HTR-8/SVneo (cell line): ENCODE measurements at regions not wholly inside any gene's neighbourhood (a gene's known extent, or its start where the extent isn't known, plus 50 kb on each side); places are given as distances from the start of the nearest gene placed in this dataset.
"Not testable (repeated sequence)": the region's sequence is repeated elsewhere in the genome, so short reads cannot be mapped to it uniquely, and the experiment has no call there.

ENCODE experiments used
- DNase-seq: peaks from one replicate; pipeline ENCODE4 v3.0.0; 2011; ENCODE audit warnings: low spot score, mixed read lengths; ENCODE audit not compliant: insufficient read length
- FAIRE-seq: peaks from 2 replicates; lab custom pipeline; 2011; peaks lifted over from hg19 to GRCh38; lab: Jason Lieb, UNC

GRCh38 chr3:166423824-166424513 is 586.7 kb upstream of the BCHE start:
- not testable (repeated sequence) for FAIRE-seq

GRCh38 chr3:166422556-166422955 is 585.3 kb upstream of the BCHE start:
- DNase-seq (no peak), FAIRE-seq (no peak)

More at GRCh38 chr3:166423824-166424513, 586.7 kb upstream of the BCHE start:
- DNase-seq = not testable (repeated sequence)

GRCh38 chr3:166420071-166420470 is 582.8 kb upstream of the BCHE start:
- FAIRE-seq = no peak
- no peak for DNase-seq

- DNase-seq (no peak), FAIRE-seq (no peak)
Observed at GRCh38 chr3:166405896-166406295, 568.7 kb upstream of the BCHE start.

GRCh38 chr3:166405465-166405864 is 568.2 kb upstream of the BCHE start:
- DNase-seq = no peak
- FAIRE-seq = no peak

- no peak for FAIRE-seq
- no peak for DNase-seq
Observed at GRCh38 chr3:166390303-166390702, 553.1 kb upstream of the BCHE start.

- DNase-seq = no peak
- no peak for FAIRE-seq
Observed at GRCh38 chr3:166388321-166388720, 551.1 kb upstream of the BCHE start.

GRCh38 chr3:166372571-166373106 is 535.4 kb upstream of the BCHE start:
- DNase-seq (no peak), FAIRE-seq (no peak)

- DNase-seq = no peak
Observed at GRCh38 chr3:166367947-166368533, 530.8 kb upstream of the BCHE start.

GRCh38 chr3:166362698-166363097 is 525.5 kb upstream of the BCHE start:
- FAIRE-seq (no peak), DNase-seq (no peak)

More at GRCh38 chr3:166367947-166368533, 530.8 kb upstream of the BCHE start:
- no peak for FAIRE-seq

GRCh38 chr3:166360720-166361119 is 523.5 kb upstream of the BCHE start:
- DNase-seq (no peak), FAIRE-seq (no peak)

GRCh38 chr3:166351461-166351860 is 514.2 kb upstream of the BCHE start:
- FAIRE-seq (no peak), DNase-seq (no peak)

GRCh38 chr3:166340604-166341266 is 503.5 kb upstream of the BCHE start:
- no peak for DNase-seq
- no peak for FAIRE-seq

- FAIRE-seq (no peak), DNase-seq (no peak)
Observed at GRCh38 chr3:166324401-166324800, 487.2 kb upstream of the BCHE start.

- DNase-seq (no peak), FAIRE-seq (no peak)
Observed at GRCh38 chr3:166322391-166322790, 485.2 kb upstream of the BCHE start.

- DNase-seq (no peak), FAIRE-seq (no peak)
Observed at GRCh38 chr3:166307756-166308350, 470.6 kb upstream of the BCHE start.

- FAIRE-seq (no peak), DNase-seq (peak; percentile 5)
Observed at GRCh38 chr3:166304584-166304983, 467.4 kb upstream of the BCHE start.

GRCh38 chr3:166303681-166304080 is 466.5 kb upstream of the BCHE start:
- FAIRE-seq (no peak), DNase-seq (no peak)

GRCh38 chr3:166302331-166302730 is 465.1 kb upstream of the BCHE start:
- FAIRE-seq = no peak
- no peak for DNase-seq

GRCh38 chr3:166296179-166296783 is 459.1 kb upstream of the BCHE start:
- no peak for FAIRE-seq

More at GRCh38 chr3:166296179-166296783, 459.1 kb upstream of the BCHE start:
- no peak for DNase-seq
